GM21825 (cell line): ENCODE measurements at regions not wholly inside any gene's neighbourhood (a gene's known extent, or its start where the extent isn't known, plus 50 kb on each side); places are given as distances from the start of the nearest gene placed in this dataset.
"Not testable (repeated sequence)": the region's sequence is repeated elsewhere in the genome, so short reads cannot be mapped to it uniquely, and the experiment has no call there.

Source experiments
- ATAC-seq: cut with Tn5 transposase; IDR thresholded peaks from one replicate; pipeline ENCODE4 v1.9.1; 2021; ENCODE audit warnings: mild to moderate bottlenecking, moderate library complexity; ENCODE audit not compliant: unreplicated experiment

DNA sequence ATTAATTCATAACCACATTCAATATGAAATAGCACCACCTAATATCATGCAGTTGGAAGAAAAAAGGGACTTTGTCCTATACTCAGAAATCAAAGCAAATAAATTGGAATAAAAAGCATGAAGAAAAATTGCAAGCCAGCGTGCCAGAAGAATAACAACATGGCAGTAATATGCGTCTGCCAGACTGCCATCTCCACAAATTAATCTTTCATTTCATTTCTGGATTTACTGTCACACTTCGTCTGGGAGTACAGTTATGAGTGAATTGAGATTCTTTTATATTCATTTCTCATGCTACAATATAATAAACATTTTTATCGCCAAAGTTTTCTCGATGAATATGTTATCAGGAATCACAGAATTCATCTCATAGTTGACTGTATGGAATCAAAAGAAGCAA lies 1327.7 kb upstream of the SEL1L start:
- no peak for ATAC-seq

DNA sequence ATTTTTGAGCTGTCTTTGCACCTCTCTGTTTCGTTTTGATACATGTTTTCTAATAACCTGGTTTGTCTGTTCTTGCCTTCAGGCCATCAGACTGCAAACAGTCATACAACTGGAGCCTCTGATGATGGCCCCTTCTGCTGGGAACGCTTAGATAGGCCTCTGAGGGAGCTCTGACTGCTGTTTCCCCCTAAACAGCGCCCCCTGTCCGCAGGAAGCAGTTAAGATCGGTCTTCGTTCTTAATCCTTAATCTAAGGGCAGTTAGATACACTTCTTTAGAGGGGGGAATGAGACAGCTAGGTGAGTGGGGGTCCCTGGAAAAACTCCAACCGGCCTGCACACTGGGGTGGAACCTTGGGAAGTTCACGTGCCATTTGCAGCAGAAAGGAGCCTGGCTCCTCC lies 1338.8 kb upstream of the SEL1L start:
- ATAC-seq = no peak

- no peak for ATAC-seq
These were observed 1345.3 kb upstream of the SEL1L start for GRCh38 chr14:82878951-82879350.

DNA sequence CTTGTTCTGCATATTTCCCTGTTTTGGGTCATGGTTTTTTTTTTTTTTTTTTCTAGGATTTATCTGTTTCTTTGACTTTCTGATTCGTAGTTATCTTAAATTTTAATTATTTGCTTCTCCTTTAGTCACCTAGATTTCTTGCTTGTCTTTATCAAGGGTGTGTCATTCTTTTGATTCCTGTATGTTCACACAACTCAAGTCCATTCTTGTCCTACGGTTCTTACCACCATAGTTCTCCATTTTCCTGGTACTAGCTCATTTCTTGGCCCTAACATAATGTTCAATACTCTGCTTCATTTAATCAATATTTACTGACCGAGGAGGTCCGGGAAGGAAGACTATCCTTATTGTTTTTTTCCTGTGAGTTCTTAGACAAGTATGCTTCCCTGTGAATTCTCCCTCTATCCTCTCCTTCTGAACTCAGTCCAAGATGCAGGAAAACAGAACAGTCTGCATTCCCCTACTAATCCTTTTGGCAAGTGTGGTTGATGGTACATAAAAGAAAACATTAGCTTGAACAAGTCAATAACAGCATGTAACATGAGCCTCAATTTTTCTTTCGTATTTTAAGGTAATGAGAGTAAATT lies 1346.4 kb upstream of the SEL1L start:
- ATAC-seq = no peak

GRCh38 chr14:82886670-82887069 lies 1353.0 kb upstream of the SEL1L start:
- no peak for ATAC-seq

DNA sequence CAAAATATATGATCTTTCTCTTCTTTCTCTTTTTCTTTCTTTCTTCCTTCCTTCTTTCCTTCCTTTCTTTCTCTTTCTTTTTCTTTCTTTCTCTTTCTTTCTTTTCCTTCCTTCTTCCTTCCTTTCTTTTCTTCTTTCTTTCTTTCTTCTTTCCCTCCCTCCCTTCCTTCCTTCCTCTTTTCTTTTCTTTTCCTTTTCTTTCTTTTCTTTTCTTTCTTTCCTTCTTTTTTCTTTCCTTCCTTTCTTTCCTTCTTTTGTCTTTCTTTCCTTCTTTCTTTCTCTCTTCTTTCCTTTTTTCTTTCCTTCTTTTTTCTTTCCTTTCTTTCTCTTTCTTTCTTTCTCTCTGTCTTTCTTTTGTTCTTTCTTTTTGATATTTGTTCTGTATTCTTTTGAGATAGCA lies 1356.0 kb upstream of the SEL1L start:
- ATAC-seq = no peak

DNA sequence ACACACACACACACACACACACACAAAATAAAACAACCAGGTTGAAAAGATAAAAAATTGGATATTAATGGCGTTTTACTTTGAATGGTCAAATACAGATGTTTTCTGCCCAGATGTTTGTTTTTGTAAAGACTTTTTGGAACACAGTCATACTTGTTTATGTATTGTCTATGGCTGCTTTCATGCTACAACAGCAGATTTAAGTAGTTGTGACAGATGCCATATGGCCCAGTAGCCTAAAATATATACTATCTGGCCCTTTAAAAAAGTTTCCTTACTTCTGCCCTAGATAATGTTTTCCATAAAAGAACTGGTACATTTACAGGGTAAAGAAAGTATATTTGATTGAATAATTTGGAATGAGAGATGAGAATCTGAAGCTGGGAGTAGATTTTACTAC lies 1362.8 kb upstream of the SEL1L start:
- no peak for ATAC-seq

DNA sequence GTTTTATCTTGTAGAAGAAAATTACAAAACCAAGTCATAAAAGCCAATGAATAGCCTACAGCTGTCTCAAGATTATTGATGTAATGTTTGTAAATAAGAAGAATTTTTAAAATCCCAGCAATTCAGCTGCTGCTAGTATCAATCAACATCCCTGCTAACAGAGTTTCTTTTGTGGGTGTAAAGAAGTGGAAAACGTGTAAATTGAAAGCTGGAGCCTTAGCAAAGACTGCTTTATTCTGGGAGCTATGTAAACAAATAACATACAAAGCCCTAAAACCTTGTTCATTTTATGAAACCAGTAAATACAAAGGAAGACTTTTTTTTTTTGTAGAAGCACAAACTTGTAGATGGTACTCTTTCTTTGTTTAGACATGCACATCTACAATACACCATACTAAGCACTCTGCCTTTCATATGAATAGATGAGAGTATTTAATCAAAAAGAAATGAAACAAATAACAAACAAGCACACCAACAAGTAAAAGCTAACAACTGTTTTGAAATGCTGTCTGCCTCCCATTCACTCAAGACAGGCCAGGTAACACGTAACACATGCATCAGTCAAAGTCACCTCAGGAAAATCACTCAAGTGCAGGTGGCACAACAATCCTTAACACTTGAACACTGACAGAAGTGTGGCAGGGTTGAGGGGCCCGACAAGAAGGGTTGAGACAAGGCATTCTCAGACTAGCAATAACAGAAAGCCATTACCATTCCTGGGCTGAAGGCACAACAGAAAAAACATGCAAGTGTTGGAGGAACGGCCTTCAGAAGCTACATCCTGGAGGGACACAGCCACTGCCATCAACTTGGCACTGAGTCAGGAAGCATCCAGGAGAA lies 1364.0 kb upstream of the SEL1L start:
- ATAC-seq = no peak

- no peak for ATAC-seq
These were observed 1372.1 kb upstream of the SEL1L start for GRCh38 chr14:82905762-82906161.

DNA sequence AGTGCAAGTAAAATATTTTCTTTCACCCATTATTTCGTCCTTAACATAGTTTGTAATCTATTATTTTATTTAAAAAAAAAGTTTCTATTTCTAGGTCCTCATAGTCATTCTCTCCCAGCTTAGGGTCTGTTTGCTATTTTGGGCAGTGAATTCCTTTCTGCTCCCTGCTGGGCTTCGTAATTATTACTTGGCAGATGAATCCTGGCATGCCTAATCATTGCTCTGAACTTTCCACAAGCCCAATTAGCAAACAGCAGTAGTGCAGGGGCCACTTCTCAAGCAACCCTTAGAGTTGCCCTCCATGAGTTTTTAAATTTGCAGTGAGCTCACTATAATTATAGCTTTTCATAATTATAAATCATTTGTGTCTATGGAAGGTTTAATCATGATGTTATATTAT lies 1378.3 kb upstream of the SEL1L start:
- no peak for ATAC-seq

- ATAC-seq = no peak
These were observed 1379.7 kb upstream of the SEL1L start for GRCh38 chr14:82913396-82913795.

DNA sequence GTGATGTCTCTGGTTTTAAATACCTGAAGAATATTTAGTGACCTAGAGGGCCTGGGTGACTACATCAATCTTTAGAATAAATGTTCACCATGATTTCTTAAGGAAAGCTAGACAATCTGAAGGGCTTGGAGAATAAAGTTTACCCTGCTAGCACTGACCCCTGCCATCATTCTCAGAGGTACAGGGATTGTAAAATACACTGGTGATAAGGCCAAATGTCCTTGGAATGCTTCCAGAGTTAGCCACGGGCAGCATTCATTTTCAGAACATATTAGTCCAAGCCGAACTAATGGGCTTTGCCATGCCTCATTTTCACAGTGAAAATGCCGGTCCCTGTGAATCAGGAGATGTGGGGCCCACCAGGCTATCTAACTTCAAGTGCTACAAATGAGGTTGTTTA lies 1381.7 kb upstream of the SEL1L start:
- no peak for ATAC-seq

DNA sequence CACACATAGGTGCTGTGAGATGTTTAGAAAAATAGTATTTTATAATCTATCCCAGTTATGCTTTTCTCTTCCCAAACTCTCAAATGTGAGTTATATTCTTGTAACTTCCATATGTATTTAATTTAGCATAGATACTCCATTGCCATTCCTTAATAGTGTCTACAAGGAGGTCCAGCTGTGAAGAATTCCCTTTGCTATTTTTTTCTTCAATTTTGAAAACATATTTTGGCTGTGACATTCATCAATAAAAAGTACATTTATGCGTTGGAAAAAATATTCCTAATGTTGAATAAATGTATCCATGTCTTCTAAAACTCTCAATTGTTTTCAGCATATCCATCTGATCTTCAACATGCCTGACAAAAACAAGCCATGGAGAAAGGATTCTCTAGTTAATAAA lies 1402.0 kb upstream of the SEL1L start:
- ATAC-seq = no peak

- ATAC-seq = no peak
These were observed 1417.5 kb upstream of the SEL1L start for GRCh38 chr14:82951171-82951570.

- ATAC-seq = no peak
These were observed 1430.1 kb upstream of the SEL1L start for GRCh38 chr14:82963756-82964155.

DNA sequence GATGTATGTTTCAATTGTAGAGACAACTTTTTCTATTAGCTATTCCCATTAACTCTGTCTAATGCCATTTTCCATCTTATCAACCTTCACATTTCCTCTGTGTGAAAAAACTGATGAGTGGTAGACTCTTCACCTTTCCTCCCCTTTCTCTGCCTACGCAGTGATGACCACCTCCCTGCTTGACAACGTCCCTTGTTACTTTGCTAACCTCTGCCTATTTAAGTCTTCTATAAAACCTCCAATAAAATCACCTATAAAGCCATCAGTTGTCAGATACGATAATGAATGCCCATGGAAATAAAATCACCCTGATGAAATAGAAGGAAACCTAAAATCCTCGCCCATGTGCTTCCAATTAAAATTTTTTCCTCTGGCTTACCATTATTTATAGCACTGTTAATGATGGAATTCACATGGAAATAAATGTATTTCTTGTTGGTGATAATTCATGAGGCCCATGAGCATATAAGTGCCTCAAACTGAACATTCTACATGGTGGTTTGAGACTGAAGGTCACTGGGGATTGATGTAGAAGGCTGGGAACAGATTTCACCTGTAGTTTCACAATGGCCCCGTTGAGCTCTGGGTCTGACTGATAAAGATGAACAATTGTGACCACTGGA lies 1454.0 kb upstream of the SEL1L start:
- ATAC-seq = no peak

DNA sequence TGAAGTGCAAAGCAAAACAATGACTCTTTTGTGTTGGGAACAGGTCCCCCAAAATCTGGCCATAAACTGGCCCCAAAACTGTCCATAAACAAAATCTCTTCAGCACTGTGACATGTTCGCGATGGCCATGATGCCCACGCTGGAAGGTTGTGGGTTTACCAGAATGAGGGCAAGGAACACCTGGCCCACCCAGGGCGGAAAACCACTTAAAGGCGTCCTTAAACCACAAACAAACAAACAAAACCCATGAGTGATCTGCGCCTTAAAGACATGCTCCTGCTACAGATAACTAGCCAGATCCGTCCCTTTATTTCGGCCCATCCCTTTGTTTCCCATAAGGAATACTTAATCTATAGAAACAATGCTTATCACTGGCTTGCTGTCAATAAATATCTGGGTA lies 1460.9 kb upstream of the SEL1L start:
- ATAC-seq = not testable (repeated sequence)

DNA sequence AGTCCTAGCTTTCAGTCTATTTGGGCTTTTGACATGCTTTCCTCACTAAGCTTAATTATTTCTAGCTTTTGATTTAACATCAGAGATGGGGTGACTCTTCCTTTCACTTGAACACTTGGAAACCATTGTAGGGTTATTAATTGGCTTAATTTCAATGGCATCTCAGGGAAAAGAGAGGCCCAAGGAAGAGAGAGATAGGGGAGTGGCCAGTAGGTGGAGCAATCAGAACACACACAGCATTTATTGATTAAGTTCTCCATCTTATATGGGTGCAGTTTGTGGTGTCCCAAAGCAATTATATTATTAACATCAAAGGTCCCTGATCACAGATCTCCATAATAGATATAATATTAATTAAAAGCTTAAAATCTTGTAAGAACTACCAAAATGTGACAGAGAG lies 1466.1 kb upstream of the SEL1L start:
- ATAC-seq = no peak

DNA sequence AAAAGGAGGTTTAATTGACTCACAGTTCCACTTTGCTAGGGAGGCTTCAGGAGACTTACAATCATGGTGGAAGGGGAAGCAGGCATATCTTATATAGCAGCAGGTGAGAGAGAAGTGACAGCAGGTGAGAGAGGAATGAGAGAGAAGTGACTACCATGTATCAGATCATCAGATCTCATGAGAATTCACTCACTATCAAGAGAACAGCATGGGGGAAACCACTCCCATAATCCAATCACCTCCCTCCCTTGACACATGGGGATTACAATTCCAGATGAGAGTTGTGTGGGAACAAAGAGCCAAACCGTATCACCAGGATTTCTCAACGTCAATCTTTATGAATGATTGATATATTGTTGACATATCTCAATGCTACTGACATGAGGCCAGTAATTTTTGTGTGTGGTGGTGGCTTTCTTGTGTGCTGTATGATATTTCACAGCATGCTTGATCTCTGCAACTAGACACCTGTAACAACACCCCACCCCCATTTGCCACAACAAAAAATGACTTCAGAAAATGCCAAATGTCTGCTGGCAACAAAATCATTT lies 1470.9 kb upstream of the SEL1L start:
- ATAC-seq = no peak

- ATAC-seq = no peak
These were observed 1472.5 kb upstream of the SEL1L start for GRCh38 chr14:83006121-83006670.

GRCh38 chr14:83007052-83007451 lies 1473.4 kb upstream of the SEL1L start:
- not testable (repeated sequence) for ATAC-seq
